GM21529 (cell line): ENCODE measurements at regions not wholly inside any gene's neighbourhood (a gene's known extent, or its start where the extent isn't known, plus 50 kb on each side); places are given as distances from the start of the nearest gene placed in this dataset.
"Not testable (repeated sequence)": the region's sequence is repeated elsewhere in the genome, so short reads cannot be mapped to it uniquely, and the experiment has no call there.

Experiments
- ATAC-seq: cut with Tn5 transposase; IDR thresholded peaks from one replicate; pipeline ENCODE4 v1.9.1; 2021; ENCODE audit not compliant: unreplicated experiment

GRCh38 chr19:27966390-27966816 lies 1246.5 kb downstream of the UQCRFS1 start:
- no peak for ATAC-seq

GRCh38 chr19:27964185-27964584 lies 1248.8 kb downstream of the UQCRFS1 start:
- ATAC-seq: no peak

DNA sequence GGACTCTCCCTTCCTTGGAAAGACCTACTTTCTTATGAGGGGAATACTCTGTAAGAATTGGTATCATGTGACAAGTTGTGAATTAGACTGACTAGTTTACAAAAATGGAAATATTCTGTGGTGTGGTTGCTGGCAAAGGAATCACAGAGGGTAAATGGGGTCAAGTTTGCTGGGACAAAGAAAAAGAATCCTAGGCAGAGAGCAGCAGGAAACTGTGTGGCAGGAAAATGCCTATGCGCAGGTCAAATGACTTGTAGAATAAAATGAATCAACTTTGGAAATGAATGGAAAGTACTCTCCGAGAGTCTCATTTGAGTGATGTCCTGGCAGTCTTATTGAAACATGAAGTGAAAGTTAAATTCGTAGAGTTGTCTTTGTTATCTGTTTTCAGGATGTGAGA lies 1250.7 kb downstream of the UQCRFS1 start:
- no peak for ATAC-seq

DNA sequence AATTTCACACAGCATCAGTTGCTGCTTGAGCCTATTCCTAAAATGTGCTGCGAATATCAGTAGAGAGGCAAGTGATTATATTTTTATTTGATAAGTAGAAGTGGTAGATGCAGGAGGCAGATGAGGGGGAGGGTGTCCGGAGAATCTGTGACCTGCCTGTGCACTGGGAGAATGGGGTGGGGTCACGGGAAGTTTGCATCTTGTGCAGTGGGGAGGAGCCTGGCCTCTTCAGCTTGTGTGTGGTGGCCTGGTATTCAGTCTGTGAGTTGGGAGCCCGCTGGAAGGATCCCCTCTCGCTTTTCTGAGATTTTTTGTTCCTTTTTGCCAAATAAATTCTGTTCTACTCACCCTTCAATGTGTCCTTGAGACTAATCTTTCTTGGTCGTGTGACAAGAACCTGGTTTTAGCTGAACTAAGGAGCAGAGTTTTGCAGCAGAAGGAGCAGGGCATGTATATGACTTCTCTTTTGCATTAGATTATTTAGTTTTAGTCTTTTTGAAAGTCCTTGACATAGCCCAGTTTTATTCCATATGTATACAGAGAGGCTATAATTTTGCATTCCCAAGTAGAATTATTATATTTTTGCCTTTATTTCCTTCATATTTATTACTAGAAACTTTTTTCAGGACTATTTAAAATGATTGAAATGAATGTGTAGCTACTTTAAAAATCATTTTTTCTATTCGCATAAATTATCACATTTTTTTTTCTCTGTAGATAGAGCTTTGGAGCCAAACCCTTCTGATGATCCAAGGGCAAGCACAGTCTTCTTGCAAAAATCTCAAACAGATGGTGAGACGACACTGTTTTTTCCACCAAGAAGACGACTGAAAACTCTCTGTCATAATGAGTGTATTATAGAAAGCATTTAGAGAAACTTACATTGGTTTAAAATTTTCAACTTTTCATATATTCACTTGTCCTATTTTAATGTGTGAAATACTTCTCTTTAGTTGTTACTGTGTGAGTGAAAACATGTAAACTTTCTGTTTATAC lies 1257.2 kb downstream of the UQCRFS1 start:
- no peak for ATAC-seq

- not testable (repeated sequence) for ATAC-seq
These were observed 1270.3 kb downstream of the UQCRFS1 start for GRCh38 chr19:27942607-27943006.

DNA sequence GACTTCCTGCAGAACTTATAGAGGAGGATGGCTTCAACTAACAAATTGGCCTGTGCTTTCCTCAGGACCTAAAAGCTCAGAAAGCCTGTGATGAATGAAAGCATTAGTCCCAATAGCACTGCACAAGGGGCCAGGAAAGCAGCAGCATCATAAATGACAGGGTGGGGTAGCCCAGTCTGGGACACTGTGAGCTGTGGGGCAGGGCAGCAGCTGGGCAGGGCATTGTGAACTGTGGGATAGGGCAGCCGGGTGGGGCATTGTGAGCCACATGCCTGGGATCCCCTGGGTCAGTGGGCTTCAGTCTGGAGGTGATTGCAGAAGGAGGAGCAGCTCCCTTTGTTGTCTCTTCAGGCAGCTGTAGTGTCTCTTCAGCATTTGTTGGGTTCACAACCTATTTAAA lies 1276.8 kb downstream of the UQCRFS1 start:
- ATAC-seq: no peak

DNA sequence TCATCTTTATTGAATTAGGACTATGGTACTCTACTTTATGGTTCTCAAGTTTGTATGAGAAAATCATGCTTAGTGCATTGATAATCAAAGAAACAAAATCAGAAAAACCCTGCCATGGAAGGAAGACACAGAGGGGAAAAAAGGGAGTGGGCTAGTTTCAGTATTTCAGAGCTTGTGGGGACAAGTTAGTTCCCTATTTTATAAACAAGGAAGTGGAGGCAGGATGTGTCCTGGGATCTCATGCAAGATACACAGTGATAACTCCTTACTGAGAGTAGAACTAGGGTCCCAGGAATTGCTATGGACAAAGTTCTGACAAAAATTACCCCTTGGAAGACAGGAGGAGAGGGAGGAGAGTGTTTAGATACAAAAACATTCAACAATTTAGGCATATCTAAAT lies 1277.3 kb downstream of the UQCRFS1 start:
- no peak for ATAC-seq

DNA sequence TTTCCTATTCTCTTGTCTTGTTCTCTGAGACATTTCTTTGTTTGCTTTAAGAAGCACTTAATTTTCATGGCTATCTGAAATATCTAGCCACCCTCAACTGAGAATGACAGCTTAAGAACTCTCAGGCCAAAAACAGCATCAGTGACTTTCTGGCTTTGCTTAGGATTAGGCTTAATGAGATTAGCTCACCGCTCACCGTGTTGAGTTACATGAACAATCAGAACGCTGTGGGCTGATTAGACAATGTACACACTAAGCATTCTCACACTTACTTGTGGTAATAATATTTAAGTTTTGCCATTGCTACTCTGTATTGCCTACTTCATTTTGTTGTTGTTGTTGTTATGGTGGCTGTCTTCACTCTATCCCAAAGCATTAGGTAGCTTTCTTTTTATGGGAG lies 1283.6 kb downstream of the UQCRFS1 start:
- ATAC-seq: no peak

GRCh38 chr19:27925202-27925601 lies 1287.7 kb downstream of the UQCRFS1 start:
- no peak for ATAC-seq

GRCh38 chr19:27922970-27923369 lies 1290.0 kb downstream of the UQCRFS1 start:
- ATAC-seq: no peak

GRCh38 chr19:27920774-27921173 lies 1292.2 kb downstream of the UQCRFS1 start:
- ATAC-seq: no peak

DNA sequence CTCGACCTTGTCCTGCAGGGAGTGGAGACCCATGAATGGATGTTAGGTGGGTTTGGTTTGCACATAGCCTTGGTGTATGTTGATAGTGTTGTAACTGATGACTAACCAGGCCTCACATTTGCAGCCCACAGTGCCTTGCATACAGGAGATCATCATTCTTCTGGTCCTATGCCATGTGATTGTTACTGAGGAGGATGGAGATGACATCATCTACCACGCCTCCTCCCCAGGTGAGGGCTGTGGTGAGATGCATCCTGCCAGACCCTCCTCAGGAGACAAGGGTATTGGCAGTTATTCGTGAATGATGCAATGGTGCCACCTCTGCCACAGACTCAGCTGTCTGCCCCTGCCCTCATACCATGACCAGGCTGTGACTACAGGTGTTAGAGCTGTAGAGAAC lies 1294.1 kb downstream of the UQCRFS1 start:
- no peak for ATAC-seq

GRCh38 chr19:27911122-27911898 lies 1301.6 kb downstream of the UQCRFS1 start:
- no peak for ATAC-seq

DNA sequence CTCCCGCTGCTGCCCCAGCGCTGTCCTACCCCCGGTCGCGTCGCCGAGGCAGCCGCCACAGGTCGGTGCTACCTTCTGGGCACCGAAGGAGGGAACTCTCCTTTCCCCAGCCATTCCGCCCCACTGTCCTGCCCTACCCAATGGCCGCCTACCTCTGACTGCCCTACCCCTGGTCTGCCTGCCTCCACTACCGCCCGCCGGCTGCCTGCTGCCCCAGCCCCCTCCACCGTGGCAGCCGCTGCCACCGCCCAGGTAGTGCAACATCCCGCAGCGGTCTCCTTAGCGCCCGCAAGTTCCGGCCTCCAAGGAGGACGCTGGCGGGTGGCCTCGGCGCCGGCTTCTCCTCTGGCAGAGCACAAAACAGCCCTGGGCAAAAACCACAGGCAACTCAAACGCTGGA lies 1303.1 kb downstream of the UQCRFS1 start:
- no peak for ATAC-seq

DNA sequence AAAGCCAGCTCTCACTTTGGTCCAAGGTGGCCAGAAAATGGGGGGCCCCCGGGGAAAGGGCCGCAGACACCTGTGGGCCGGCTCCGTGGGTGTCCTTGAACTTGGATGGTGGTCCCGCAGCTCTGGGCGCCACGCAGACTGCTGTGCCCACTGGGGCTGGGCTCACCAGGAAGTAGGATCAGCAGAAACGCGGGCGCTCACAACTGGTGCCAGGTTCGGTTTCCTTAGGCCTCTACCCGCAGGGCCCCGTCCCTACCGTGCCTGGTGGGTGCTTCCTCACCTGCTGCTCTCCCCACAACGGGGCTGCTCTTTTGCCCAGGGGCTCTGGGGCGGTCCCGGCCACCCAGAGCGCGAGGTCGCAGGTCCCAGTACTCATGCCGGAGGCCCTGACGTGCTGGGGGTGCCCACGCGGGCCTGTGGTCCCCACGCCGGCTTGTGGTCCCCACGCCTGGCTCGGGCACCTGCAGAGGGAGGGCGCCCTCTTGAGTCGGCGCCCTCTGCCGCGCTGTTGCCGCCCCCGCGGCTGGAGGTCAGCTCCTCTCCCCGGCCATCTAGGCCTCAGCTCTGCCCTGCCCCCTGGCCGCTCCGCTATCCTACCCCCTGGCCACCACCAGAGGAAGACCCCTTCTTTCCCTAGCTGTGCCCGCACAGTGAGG lies 1303.6 kb downstream of the UQCRFS1 start:
- no peak for ATAC-seq

DNA sequence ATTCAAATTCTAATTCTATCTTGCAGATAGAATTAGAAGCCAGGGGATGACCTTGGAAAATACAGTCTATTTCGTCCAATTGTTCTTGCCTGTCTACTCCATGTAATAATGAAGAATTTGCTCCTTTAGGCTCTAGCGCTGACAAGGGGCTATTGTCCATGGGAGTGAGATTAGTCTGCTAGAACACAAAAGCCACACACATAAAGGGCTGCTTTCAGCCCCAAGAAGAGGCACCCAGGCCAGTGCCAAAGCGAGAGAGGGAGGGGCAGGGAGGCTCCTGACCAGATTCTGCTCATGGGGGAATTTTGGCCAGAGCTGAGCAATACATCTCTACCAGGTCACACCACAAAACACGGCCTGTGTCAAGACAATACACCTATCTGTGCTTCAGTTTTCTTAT lies 1306.9 kb downstream of the UQCRFS1 start:
- ATAC-seq: no peak

GRCh38 chr19:27905074-27905473 lies 1307.9 kb downstream of the UQCRFS1 start:
- no peak for ATAC-seq

- no peak for ATAC-seq
These were observed 1311.9 kb downstream of the UQCRFS1 start for GRCh38 chr19:27901078-27901477.

DNA sequence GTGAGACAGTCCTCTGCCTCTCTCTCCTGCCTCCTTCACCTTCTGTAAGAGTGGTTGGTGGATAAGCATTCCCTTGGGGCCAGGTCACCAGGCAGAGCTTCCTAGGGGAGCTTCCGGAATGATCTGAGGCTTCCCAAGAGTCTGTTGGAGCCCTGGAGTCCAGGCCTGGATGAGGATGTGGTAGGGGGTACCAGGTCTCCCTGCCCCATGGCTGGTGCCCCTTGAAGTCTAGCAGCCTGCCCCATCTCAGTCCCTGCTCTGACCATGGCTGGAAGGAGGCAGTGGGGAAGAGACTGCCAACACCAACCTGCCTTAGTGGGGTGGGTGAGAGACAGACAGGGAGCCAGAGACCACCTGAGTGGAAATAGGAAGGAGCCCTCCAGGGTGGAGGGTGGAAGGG lies 1316.9 kb downstream of the UQCRFS1 start:
- no peak for ATAC-seq

DNA sequence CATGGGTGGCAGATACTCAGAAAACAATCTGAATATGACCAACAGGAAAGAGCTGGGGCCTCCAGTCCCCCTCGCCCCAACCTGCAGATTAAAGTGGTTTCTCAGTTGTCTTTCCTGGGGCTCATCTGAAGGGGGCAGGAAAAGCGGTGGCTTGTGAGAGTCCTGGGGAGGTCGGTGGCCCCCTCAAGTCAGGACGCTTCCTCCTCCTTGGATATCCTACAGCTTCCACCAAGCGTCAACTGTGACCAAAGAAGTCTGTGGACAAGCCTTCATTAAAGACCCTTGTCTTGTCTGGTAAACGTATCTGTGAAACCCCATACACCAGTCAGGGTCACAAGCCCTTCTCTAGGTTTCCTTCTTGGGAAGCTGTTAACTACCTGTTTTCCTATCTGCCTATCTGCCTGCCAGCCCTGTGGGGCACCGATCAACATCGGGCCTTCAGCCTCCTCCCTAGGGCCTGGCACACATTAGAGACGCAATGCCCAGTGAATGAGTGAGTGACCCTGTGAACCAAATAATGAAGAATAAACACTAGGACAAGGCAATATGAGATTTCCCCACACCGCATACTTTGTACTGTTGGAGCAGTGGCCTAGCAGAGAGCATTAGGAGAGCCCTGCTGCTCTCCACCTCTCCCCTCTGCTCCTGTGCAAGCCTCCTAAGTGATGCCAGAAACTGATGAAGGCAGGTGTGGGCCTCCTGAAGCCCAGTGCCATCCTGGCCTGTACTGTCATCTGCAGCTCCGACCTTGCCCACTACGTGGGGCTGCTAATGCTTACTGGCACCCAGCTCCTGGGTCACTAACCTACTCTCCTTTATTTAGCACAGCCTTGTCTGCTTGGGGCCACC lies 1317.8 kb downstream of the UQCRFS1 start:
- no peak for ATAC-seq

GRCh38 chr19:27892500-27892899 lies 1320.5 kb downstream of the UQCRFS1 start:
- no peak for ATAC-seq
